Tibial nerve (tissue), 4 donors: ENCODE measurements at regions not wholly inside any gene's neighbourhood (a gene's known extent, or its start where the extent isn't known, plus 50 kb on each side); places are given as distances from the start of the nearest gene placed in this dataset.

ENCODE experiments used
- EP300 ChIP-seq, 2 donors: sonication (generic); formaldehyde crosslinking; IDR thresholded peaks; one replicate each; pipeline ENCODE4 v1.6.1; 2017; ENCODE audit warnings: antibody characterized with exemption in 2 of 2, mild to moderate bottlenecking in 1 of 2
- POLR2A ChIP-seq, 2 donors: fragments of 450-650 bp; IDR thresholded peaks; one replicate each; pipeline ENCODE4 v1.6.1; 2017; ENCODE audit warnings: antibody characterized with exemption in 2 of 2, mild to moderate bottlenecking in 2 of 2, moderate library complexity in 2 of 2
- TF ChIP-seq, protein P1 (sequence below), 5 experiments: fragments of 200-600 bp in 3 of 5; fragments of 450-650 bp in 2 of 5; sonication (generic) in 3 of 5; IDR thresholded peaks; one replicate each; pipeline ENCODE4 v1.5.1; 2016 to 2019; ENCODE audit warnings: antibody characterized with exemption in 5 of 5, mild to moderate bottlenecking in 3 of 5, moderate library complexity in 2 of 5

DNA sequence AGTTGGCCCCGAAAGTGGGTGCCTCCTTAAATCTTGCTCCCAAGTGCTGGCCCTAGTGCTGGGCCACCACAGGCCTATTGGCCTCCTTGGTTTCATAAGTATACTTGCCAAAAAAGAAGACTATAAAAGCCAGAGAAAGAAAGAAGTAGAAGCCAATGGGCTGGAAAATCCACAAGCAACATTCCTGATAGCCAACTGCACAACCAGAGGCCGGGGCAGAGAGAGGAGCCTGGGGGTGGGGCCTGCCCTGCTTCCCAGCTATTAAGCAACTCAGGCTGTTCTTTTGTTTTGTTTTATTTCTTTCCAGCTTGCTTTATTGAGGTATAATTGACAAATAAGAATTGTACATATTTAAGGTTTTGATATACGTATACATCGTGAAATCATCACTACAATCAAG, 177.2 kb upstream of the NTF3 start:
- TF ChIP-seq, protein P1, sequence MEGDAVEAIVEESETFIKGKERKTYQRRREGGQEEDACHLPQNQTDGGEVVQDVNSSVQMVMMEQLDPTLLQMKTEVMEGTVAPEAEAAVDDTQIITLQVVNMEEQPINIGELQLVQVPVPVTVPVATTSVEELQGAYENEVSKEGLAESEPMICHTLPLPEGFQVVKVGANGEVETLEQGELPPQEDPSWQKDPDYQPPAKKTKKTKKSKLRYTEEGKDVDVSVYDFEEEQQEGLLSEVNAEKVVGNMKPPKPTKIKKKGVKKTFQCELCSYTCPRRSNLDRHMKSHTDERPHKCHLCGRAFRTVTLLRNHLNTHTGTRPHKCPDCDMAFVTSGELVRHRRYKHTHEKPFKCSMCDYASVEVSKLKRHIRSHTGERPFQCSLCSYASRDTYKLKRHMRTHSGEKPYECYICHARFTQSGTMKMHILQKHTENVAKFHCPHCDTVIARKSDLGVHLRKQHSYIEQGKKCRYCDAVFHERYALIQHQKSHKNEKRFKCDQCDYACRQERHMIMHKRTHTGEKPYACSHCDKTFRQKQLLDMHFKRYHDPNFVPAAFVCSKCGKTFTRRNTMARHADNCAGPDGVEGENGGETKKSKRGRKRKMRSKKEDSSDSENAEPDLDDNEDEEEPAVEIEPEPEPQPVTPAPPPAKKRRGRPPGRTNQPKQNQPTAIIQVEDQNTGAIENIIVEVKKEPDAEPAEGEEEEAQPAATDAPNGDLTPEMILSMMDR (IDR thresholded peaks at IDR 0.05) = no peak
- TF ChIP-seq EP300 (IDR thresholded peaks at IDR 0.05) (no peak), POLR2A (IDR thresholded peaks at IDR 0.05) (no peak)
